GM12892 (cell line): ENCODE measurements at regions not wholly inside any gene's neighbourhood (a gene's known extent, or its start where the extent isn't known, plus 50 kb on each side); places are given as distances from the start of the nearest gene placed in this dataset.

ENCODE experiments used
- POLR2A ChIP-seq: IDR thresholded peaks from 2 replicates; pipeline ENCODE4 v1.6.1; 2011; ENCODE audit warnings: low read depth, low read length, control low read depth
- POLR2AphosphoS5 ChIP-seq: IDR thresholded peaks from 2 replicates; pipeline ENCODE4 v1.6.1; 2011; ENCODE audit warnings: low read depth, low read length, control low read depth
- TAF1 ChIP-seq: IDR thresholded peaks from 2 replicates; pipeline ENCODE4 v1.6.1; 2011; ENCODE audit warnings: low read depth, mild to moderate bottlenecking, control low read depth, low read length, borderline replicate concordance

GRCh38 chr6:27624694-27625262, 151.9 kb upstream of the ZNF184 start:
- no peak for TF ChIP-seq POLR2A
- TF ChIP-seq POLR2AphosphoS5: no peak
- TF ChIP-seq TAF1: no peak
